SK-N-SH treated with all-trans-retinoic acid at 6 μM for 48 hours (cell line): ENCODE measurements at regions not wholly inside any gene's neighbourhood (a gene's known extent, or its start where the extent isn't known, plus 50 kb on each side); places are given as distances from the start of the nearest gene placed in this dataset.

Source experiments
- ARNTL ChIP-seq: fragments of 450-650 bp; formaldehyde crosslinking; IDR thresholded peaks from 2 replicates; pipeline ENCODE4 v1.5.0; 2020; ENCODE audit warnings: low read depth, mild to moderate bottlenecking, moderate library complexity, borderline replicate concordance
- CSDC2 ChIP-seq: fragments of 250-450 bp; sonication (Bioruptor Pico); IDR thresholded peaks from 2 replicates; pipeline ENCODE4 v1.5.0; 2020; ENCODE audit warnings: mild to moderate bottlenecking, moderate library complexity
- CSRNP3 ChIP-seq: fragments of 250-450 bp; sonication (Bioruptor Pico); IDR thresholded peaks from 2 replicates; pipeline ENCODE4 v1.5.1; 2021; ENCODE audit warnings: mild to moderate bottlenecking, moderate library complexity
- TCF4 ChIP-seq: fragments of 250-450 bp; sonication (Bioruptor Pico); IDR thresholded peaks from 2 replicates; pipeline ENCODE4 v1.8.0; 2021; ENCODE audit warnings: mild to moderate bottlenecking, moderate library complexity, borderline replicate concordance
- TOX ChIP-seq: fragments of 250-450 bp; sonication (Bioruptor Pico); IDR thresholded peaks from 2 replicates; pipeline ENCODE4 v1.8.0; 2021; ENCODE audit warnings: mild to moderate bottlenecking, moderate library complexity, borderline replicate concordance
- ZC3H10 ChIP-seq: fragments of 250-450 bp; sonication (Bioruptor Pico); IDR thresholded peaks from 2 replicates; pipeline ENCODE4 v1.5.1; 2021; ENCODE audit warnings: mild to moderate bottlenecking, moderate library complexity
- ZFP3 ChIP-seq: fragments of 250-450 bp; sonication (Bioruptor Pico); IDR thresholded peaks from 2 replicates; pipeline ENCODE4 v1.5.0; 2020; ENCODE audit warnings: mild to moderate bottlenecking, moderate library complexity
- ZNF565 ChIP-seq: fragments of 450-650 bp; formaldehyde crosslinking; conservative IDR thresholded peaks from 2 replicates; pipeline ENCODE4 v1.5.0; 2020; ENCODE audit warnings: low read depth, mild to moderate bottlenecking, moderate library complexity
- TF ChIP-seq, protein P1 (sequence below): fragments of 250-450 bp; sonication (Bioruptor Pico); IDR thresholded peaks from 2 replicates; pipeline ENCODE4 v1.5.1; 2020; ENCODE audit warnings: low read depth, mild to moderate bottlenecking, moderate library complexity
- TF ChIP-seq, protein P2 (sequence below): fragments of 250-450 bp; sonication (Bioruptor Pico); IDR thresholded peaks from 2 replicates; pipeline ENCODE4 v1.8.0; 2021; ENCODE audit warnings: low read depth, mild to moderate bottlenecking, moderate library complexity, borderline replicate concordance
- TF ChIP-seq, protein P3 (sequence below): fragments of 250-450 bp; sonication (Bioruptor Pico); IDR thresholded peaks from 2 replicates; pipeline ENCODE4 v1.8.0; 2020; ENCODE audit warnings: mild to moderate bottlenecking, moderate library complexity, borderline replicate concordance

DNA sequence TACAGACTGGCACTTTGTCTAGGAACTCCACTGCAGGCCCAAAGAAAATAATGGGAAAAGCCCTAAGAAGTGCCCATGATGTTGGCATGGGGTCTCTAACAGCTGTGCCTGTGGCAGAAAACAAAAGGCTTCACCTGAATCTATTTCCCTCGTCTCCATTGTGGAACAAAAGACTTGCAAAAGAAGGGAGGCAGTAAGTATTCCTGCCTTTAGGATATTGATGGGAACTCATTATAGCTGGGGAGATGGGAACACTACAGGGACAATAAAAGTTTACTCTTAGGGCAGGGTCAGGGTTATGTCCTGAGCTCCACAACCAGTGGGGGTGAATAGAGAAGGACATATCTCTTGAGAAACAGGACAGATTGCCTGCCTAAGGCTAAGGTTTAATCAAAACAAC, 930.6 kb upstream of the EPHA6 start:
- no peak for TF ChIP-seq ZC3H10 (CRISPR knock-in tag)
- no peak for TF ChIP-seq TOX (CRISPR knock-in tag)
- TF ChIP-seq, protein P1, sequence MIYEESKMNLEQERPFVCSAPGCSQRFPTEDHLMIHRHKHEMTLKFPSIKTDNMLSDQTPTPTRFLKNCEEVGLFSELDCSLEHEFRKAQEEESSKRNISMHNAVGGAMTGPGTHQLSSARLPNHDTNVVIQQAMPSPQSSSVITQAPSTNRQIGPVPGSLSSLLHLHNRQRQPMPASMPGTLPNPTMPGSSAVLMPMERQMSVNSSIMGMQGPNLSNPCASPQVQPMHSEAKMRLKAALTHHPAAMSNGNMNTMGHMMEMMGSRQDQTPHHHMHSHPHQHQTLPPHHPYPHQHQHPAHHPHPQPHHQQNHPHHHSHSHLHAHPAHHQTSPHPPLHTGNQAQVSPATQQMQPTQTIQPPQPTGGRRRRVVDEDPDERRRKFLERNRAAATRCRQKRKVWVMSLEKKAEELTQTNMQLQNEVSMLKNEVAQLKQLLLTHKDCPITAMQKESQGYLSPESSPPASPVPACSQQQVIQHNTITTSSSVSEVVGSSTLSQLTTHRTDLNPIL, result no peak
- TF ChIP-seq, protein P2, sequence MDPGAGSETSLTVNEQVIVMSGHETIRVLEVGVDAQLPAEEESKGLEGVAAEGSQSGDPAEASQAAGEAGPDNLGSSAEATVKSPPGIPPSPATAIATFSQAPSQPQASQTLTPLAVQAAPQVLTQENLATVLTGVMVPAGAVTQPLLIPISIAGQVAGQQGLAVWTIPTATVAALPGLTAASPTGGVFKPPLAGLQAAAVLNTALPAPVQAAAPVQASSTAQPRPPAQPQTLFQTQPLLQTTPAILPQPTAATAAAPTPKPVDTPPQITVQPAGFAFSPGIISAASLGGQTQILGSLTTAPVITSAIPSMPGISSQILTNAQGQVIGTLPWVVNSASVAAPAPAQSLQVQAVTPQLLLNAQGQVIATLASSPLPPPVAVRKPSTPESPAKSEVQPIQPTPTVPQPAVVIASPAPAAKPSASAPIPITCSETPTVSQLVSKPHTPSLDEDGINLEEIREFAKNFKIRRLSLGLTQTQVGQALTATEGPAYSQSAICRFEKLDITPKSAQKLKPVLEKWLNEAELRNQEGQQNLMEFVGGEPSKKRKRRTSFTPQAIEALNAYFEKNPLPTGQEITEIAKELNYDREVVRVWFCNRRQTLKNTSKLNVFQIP (CRISPR knock-in tag), result no peak
- no peak for TF ChIP-seq ZNF565 (CRISPR knock-in tag)
- TF ChIP-seq ZFP3 (CRISPR knock-in tag), result no peak
- no peak for TF ChIP-seq CSDC2
- TF ChIP-seq, protein P3, sequence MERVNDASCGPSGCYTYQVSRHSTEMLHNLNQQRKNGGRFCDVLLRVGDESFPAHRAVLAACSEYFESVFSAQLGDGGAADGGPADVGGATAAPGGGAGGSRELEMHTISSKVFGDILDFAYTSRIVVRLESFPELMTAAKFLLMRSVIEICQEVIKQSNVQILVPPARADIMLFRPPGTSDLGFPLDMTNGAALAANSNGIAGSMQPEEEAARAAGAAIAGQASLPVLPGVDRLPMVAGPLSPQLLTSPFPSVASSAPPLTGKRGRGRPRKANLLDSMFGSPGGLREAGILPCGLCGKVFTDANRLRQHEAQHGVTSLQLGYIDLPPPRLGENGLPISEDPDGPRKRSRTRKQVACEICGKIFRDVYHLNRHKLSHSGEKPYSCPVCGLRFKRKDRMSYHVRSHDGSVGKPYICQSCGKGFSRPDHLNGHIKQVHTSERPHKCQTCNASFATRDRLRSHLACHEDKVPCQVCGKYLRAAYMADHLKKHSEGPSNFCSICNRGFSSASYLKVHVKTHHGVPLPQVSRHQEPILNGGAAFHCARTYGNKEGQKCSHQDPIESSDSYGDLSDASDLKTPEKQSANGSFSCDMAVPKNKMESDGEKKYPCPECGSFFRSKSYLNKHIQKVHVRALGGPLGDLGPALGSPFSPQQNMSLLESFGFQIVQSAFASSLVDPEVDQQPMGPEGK (CRISPR knock-in tag), result no peak
- TF ChIP-seq CSRNP3 (CRISPR knock-in tag), result no peak
- TF ChIP-seq TCF4 (CRISPR knock-in tag), result no peak
- TF ChIP-seq ARNTL (CRISPR knock-in tag), result no peak
